Gastroesophageal sphincter (tissue), 3 donors: ENCODE measurements at regions not wholly inside any gene's neighbourhood (a gene's known extent, or its start where the extent isn't known, plus 50 kb on each side); places are given as distances from the start of the nearest gene placed in this dataset.

Experiments
- CTCF ChIP-seq, 4 experiments: fragments of 200-600 bp in 2 of 4; fragments of 450-650 bp in 2 of 4; sonication (generic) in 1 of 4; IDR thresholded peaks; one replicate each; pipeline ENCODE4 v1.5.1; 2017 to 2019; ENCODE audit warnings: antibody characterized with exemption in 4 of 4, mild to moderate bottlenecking in 2 of 4, moderate library complexity in 2 of 4
- POLR2A ChIP-seq, 2 donors: fragments of 450-650 bp; IDR thresholded peaks; one replicate each; pipeline ENCODE4 v1.6.1; 2017; ENCODE audit warnings: antibody characterized with exemption in 2 of 2, mild to moderate bottlenecking in 2 of 2, moderate library complexity in 1 of 2

GRCh38 chr12:47493801-47494200 is 212.0 kb downstream of the RPAP3 start:
- TF ChIP-seq POLR2A (IDR thresholded peaks at IDR 0.05): no peak
- no peak for TF ChIP-seq CTCF (IDR thresholded peaks at IDR 0.05)
